AG04449 (cell line): ENCODE measurements at regions not wholly inside any gene's neighbourhood (a gene's known extent, or its start where the extent isn't known, plus 50 kb on each side); places are given as distances from the start of the nearest gene placed in this dataset.

ENCODE experiments used
- CTCF ChIA-PET: fragments of 350-600 bp; formaldehyde crosslinking; extraction: SDS; loops from one replicate; lab custom pipeline; 2021; ENCODE audit warnings: antibody characterized with exemption; lab: Yijun Ruan, JAX
- POLR2A ChIA-PET: fragments of 400-600, 350-600 bp; formaldehyde crosslinking; extraction: SDS; loops from one replicate; lab custom pipeline; 2020; ENCODE audit warnings: antibody characterized with exemption, inconsistent platforms; lab: Yijun Ruan, JAX
- DNase-seq: peaks from one replicate; pipeline ENCODE4 v3.0.0-alpha.2; 2010; ENCODE audit warnings: low read depth, low spot score
- H3K4me3 ChIP-seq: 2 replicates; pipeline ENCODE4 v1.5.1; 2011; ENCODE audit warnings: low read depth, mild to moderate bottlenecking, control low read depth, low read length
- CTCF ChIP-seq: IDR thresholded peaks from one replicate; pipeline ENCODE4 v1.5.1; 2011; ENCODE audit warnings: mild to moderate bottlenecking, moderate library complexity, low read length, control low read depth, inconsistent platforms; ENCODE audit not compliant: insufficient read depth; ENCODE audit errors: missing control alignments

- ChIA-PET POLR2A (no interaction called here), CTCF (no interaction called here)
Observed at GRCh38 chr7:109021390-109021789, 451.7 kb downstream of the DNAJB9 start.

GRCh38 chr7:109029866-109030265 is 460.2 kb downstream of the DNAJB9 start:
- H3K4me3 ChIP-seq: no peak overlapping the region
- POLR2A ChIA-PET: no interaction called here
- DNase-seq: no peak
- no peak for TF ChIP-seq CTCF
- CTCF ChIA-PET: no interaction called here

More at GRCh38 chr7:109021390-109021789, 451.7 kb downstream of the DNAJB9 start:
- no peak for DNase-seq
- no peak overlapping the region for H3K4me3 ChIP-seq
- no peak for TF ChIP-seq CTCF

GRCh38 chr7:109044691-109045090 is 475.0 kb downstream of the DNAJB9 start:
- TF ChIP-seq CTCF: no peak
- no peak overlapping the region for H3K4me3 ChIP-seq
- POLR2A ChIA-PET: no interaction called here
- no peak for DNase-seq
- CTCF ChIA-PET: no interaction called here

GRCh38 chr7:109049366-109049765 is 479.7 kb downstream of the DNAJB9 start:
- no peak for DNase-seq
- POLR2A ChIA-PET: no interaction called here
- no peak overlapping the region for H3K4me3 ChIP-seq
- TF ChIP-seq CTCF: no peak
- CTCF ChIA-PET: no interaction called here

GRCh38 chr7:109059089-109059488 is 489.4 kb downstream of the DNAJB9 start:
- POLR2A ChIA-PET: no interaction called here
- CTCF ChIA-PET: no interaction called here
- no peak for DNase-seq
- no peak overlapping the region for H3K4me3 ChIP-seq
- no peak for TF ChIP-seq CTCF

- no peak for DNase-seq
- TF ChIP-seq CTCF: no peak
- ChIA-PET CTCF (no interaction called here), POLR2A (no interaction called here)
- no peak overlapping the region for H3K4me3 ChIP-seq
Observed at GRCh38 chr7:109062798-109063197, 493.1 kb downstream of the DNAJB9 start.
